Uterus (tissue), 3 donors: ENCODE measurements at regions not wholly inside any gene's neighbourhood (a gene's known extent, or its start where the extent isn't known, plus 50 kb on each side); places are given as distances from the start of the nearest gene placed in this dataset.

Source experiments
- DNase-seq, 2 donors: peaks; one replicate each; pipeline ENCODE4 v3.0.0-alpha.2; 2019 to 2020
- H3K27ac ChIP-seq, 2 donors: fragments of 200-600 bp; sonication (generic); 1 replicate in 1 of 2; 2 replicates in 1 of 2; pipeline ENCODE4 v1.5.1; 2016 to 2018
- H3K27me3 ChIP-seq, 2 donors: fragments of 200-600 bp; sonication (generic); one replicate each; pipeline ENCODE4 v1.5.1; 2018 to 2019; ENCODE audit warnings: control low read depth in 1 of 2
- H3K36me3 ChIP-seq, 2 donors: fragments of 200-600 bp; sonication (generic); one replicate each; pipeline ENCODE4 v1.5.1; 2019; ENCODE audit warnings: control low read depth in 1 of 2
- H3K4me1 ChIP-seq, 2 donors: fragments of 200-600 bp; sonication (generic); one replicate each; pipeline ENCODE4 v1.5.1; 2018 to 2019; ENCODE audit warnings: control low read depth in 1 of 2
- H3K4me3 ChIP-seq, 2 donors: fragments of 200-600 bp; sonication (generic); 1 replicate in 1 of 2; 2 replicates in 1 of 2; pipeline ENCODE4 v1.5.1; 2018 to 2019; ENCODE audit warnings: mild to moderate bottlenecking in 1 of 2
- H3K9me3 ChIP-seq, 2 donors: fragments of 200-600 bp; sonication (generic); one replicate each; pipeline ENCODE4 v1.5.1; 2019; ENCODE audit warnings: control low read depth in 1 of 2
- POLR2A ChIP-seq, 2 donors: fragments of 450-650 bp; IDR thresholded peaks; one replicate each; pipeline ENCODE4 v1.6.1; 2016; ENCODE audit warnings: antibody characterized with exemption in 2 of 2, mild to moderate bottlenecking in 1 of 2, moderate library complexity in 1 of 2
- intact Hi-C: fragments of 100-400 bp; cut with DNase I; formaldehyde crosslinking; loops from one replicate; pipeline ENCODE4 v1.15.1; 2023; ENCODE audit warnings: low total_unique reads
- TF ChIP-seq, protein P1 (sequence below), 4 experiments: fragments of 200-600 bp in 2 of 4; fragments of 450-650 bp in 2 of 4; sonication (generic) in 2 of 4; IDR thresholded peaks; one replicate each; pipeline ENCODE4 v1.5.1; 2016 to 2019; ENCODE audit warnings: antibody characterized with exemption in 4 of 4, mild to moderate bottlenecking in 2 of 4, moderate library complexity in 1 of 4
- donor health status: DM: yes; HTN: yes; CAD: no.

DNA sequence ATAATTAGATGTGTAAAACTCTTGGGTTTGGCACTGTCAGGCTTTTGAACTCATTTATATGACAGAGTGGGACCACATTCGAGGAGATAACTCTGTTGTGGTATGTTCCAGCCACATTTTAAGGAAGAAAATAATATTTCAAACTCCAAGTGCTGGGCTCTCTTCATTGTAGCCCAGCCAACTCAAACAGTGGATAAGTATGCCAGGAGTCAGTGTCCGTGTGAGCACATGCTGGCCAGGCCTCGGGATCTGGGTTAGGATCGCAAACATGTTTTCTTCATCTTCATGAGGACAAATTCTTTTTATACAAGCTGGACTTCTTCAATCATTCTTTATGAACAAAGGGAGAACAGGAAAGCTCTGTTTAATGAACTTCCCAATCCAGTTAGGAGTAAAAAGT, 497.5 kb downstream of the MAFB start:
- Histone ChIP-seq H3K4me3 (no peak overlapping the region), H3K27ac (no peak overlapping the region), H3K4me1 (no peaks in the 10 kb centered on the region), H3K27me3 (no peaks in the 10 kb centered on the region), H3K9me3 (no peaks in the 10 kb centered on the region), H3K36me3 (peaks cover 0 to 5% of the 10 kb centered on the region in 2 donors)
- TF ChIP-seq, protein P1, sequence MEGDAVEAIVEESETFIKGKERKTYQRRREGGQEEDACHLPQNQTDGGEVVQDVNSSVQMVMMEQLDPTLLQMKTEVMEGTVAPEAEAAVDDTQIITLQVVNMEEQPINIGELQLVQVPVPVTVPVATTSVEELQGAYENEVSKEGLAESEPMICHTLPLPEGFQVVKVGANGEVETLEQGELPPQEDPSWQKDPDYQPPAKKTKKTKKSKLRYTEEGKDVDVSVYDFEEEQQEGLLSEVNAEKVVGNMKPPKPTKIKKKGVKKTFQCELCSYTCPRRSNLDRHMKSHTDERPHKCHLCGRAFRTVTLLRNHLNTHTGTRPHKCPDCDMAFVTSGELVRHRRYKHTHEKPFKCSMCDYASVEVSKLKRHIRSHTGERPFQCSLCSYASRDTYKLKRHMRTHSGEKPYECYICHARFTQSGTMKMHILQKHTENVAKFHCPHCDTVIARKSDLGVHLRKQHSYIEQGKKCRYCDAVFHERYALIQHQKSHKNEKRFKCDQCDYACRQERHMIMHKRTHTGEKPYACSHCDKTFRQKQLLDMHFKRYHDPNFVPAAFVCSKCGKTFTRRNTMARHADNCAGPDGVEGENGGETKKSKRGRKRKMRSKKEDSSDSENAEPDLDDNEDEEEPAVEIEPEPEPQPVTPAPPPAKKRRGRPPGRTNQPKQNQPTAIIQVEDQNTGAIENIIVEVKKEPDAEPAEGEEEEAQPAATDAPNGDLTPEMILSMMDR (IDR thresholded peaks at IDR 0.05): no peak
- no peak for TF ChIP-seq POLR2A (IDR thresholded peaks at IDR 0.05)
- intact Hi-C loops: no loop called here
- DNase-seq: no peak

DNA sequence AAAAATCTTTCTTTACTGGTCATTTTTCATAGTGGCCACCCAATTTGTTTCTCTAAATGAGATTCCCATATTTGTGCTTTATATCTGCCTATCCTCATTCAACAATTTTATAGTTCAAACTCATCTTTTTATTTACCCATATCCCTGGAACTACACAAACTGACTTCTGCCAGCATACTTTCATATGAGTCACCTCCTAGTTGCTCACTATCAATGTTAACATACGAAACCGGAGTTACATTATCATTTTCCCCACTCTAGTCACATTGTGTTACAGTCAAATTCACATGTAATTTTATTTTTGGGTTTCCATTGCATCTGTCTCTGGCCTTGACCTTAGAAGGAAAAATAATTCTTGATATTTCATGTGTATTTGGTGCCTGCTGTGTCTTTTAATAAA, 499.4 kb downstream of the MAFB start:
- no peak overlapping the region for H3K4me3 ChIP-seq
- DNase-seq: no peak
- H3K36me3 ChIP-seq: peaks cover 0 to 5% of the 10 kb centered on the region in 2 donors
- H3K9me3 ChIP-seq: no peaks in the 10 kb centered on the region
- TF ChIP-seq, protein P1 (IDR thresholded peaks at IDR 0.05): no peak
- no peak for TF ChIP-seq POLR2A (IDR thresholded peaks at IDR 0.05)
- no peak overlapping the region for H3K27ac ChIP-seq
- intact Hi-C loops: no loop called here
- H3K27me3 ChIP-seq: no peaks in the 10 kb centered on the region
- H3K4me1 ChIP-seq: no peaks in the 10 kb centered on the region

DNA sequence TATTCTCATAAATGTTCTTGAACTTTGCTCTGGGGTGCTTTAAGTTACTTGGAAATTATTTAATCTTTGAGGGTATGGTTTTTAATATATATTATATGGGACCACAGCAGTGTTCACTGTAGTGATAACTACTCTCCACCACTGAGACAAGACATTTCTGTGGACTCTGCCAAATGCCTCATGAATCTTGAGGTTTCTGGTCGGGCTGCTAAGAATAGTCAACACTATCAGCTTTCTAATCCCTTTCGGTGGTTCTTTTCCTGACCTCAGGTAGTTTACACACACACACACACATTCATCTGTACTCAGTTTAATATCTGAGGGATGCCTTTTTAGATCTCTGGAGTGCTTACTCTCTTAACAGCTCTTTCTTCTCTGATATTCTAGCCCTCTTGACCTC, 500.7 kb downstream of the MAFB start:
- Histone ChIP-seq H3K9me3 (no peaks in the 10 kb centered on the region), H3K4me3 (no peak overlapping the region), H3K27ac (no peak overlapping the region), H3K27me3 (no peaks in the 10 kb centered on the region), H3K4me1 (no peaks in the 10 kb centered on the region), H3K36me3 (peaks cover 0 to 5% of the 10 kb centered on the region in 2 donors)
- intact Hi-C loops: no loop called here
- no peak for TF ChIP-seq POLR2A (IDR thresholded peaks at IDR 0.05)
- TF ChIP-seq, protein P1 (IDR thresholded peaks at IDR 0.05): no peak
- no peak for DNase-seq

DNA sequence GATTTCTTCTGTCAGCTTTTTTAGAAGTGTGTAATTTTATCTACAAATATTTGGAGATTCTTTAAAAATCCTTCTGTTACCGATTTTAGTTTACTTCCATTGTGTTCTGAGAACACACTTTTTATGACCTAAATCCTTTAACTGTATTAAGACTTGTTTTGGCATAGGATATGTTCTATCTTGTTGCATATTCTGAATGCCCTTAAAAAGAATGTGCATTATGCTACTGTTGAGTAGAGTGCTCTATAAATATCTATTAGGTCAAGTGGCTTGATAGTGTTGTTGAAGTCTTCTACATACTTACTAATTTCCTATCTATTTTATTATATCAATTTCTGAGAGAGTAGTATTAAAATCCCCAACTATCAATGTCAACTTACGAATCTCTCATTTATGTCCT, 502.2 kb downstream of the MAFB start:
- intact Hi-C loops: no loop called here
- Histone ChIP-seq H3K27ac (no peak overlapping the region), H3K36me3 (peaks cover 0 to 5% of the 10 kb centered on the region in 2 donors), H3K27me3 (no peaks in the 10 kb centered on the region), H3K9me3 (no peaks in the 10 kb centered on the region), H3K4me3 (no peak overlapping the region), H3K4me1 (no peaks in the 10 kb centered on the region)
- no peak for DNase-seq
- TF ChIP-seq, protein P1 (IDR thresholded peaks at IDR 0.05): no peak
- TF ChIP-seq POLR2A (IDR thresholded peaks at IDR 0.05): no peak

DNA sequence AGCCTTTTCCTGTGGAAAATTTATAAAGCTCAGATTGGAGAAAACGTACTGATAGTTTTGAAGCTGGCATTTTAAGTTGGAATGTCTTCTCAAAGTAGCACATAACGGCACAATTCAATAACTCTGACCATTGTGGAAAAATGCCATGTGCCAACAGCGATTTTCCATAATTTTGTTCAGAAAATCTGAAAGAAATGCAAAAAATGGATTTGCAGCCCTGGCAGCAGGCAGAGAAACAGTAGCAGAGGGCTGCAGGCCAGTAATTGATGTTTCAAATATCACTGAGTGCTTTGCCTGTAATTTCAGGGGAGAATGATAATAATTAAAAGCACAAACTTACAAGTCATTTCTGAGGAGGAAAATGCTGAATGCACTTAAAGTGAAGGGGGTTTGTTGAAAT, 507.4 kb downstream of the MAFB start:
- intact Hi-C loops: no loop called here
- Histone ChIP-seq H3K4me3 (no peak overlapping the region), H3K36me3 (no peaks in the 10 kb centered on the region), H3K9me3 (no peaks in the 10 kb centered on the region), H3K27me3 (no peaks in the 10 kb centered on the region), H3K4me1 (no peaks in the 10 kb centered on the region), H3K27ac (no peak overlapping the region)
- no peak for TF ChIP-seq POLR2A (IDR thresholded peaks at IDR 0.05)
- TF ChIP-seq, protein P1 (IDR thresholded peaks at IDR 0.05): no peak
- no peak for DNase-seq
